ENCODE measurements at regions not wholly inside any gene's neighbourhood (a gene's known extent, or its start where the extent isn't known, plus 50 kb on each side); places are given as distances from the start of the nearest gene placed in this dataset.

GRCh38 chr7:115721293-115722217, 309.0 kb downstream of the TFEC start (continued):
- TF ChIP-seq CHD7 (IDR thresholded peaks at IDR 0.05; ENCODE audit: insufficient replicate concordance, low read length) (no peak), SAP30 (IDR thresholded peaks at IDR 0.05; ENCODE audit: insufficient read depth, insufficient replicate concordance, low read length) (no peak), PHF8 (conservative IDR thresholded peaks at IDR 0.05; ENCODE audit: low read depth, low read length) (no peak)
